A549 (cell line): ENCODE measurements at regions not wholly inside any gene's neighbourhood (a gene's known extent, or its start where the extent isn't known, plus 50 kb on each side); places are given as distances from the start of the nearest gene placed in this dataset.

ENCODE experiments used
- ATAC-seq, 2 experiments: fragments of 200-7000 bp in 1 of 2; fragments of >200 bp in 1 of 2; cut with Nextera tagmentation in 1 of 2; cut with Tn5 transposase in 1 of 2; 3 replicates each; pipeline versions ENCODE4 v1.8.0 to v1.9.1; 2018 to 2020; ENCODE audit warnings: mild to moderate bottlenecking in 1 of 2, moderate library complexity in 1 of 2
- CTCF ChIA-PET: fragments of 300-600 bp; sonication (Branson Sonifier 250); formaldehyde crosslinking; extraction: SDS; loops from one replicate; lab custom pipeline; 2021; ENCODE audit warnings: antibody characterized with exemption, inconsistent platforms; lab: Yijun Ruan, JAX
- POLR2A ChIA-PET: fragments of 350-600 bp; formaldehyde crosslinking; extraction: SDS; loops from one replicate; lab custom pipeline; 2021; ENCODE audit warnings: antibody characterized with exemption, inconsistent platforms; lab: Yijun Ruan, JAX
- DNase-seq, 2 experiments: peaks; one replicate each; pipeline versions ENCODE4 v3.0.0 to v3.0.0-alpha.2; 2011 to 2016; ENCODE audit warnings: low read depth in 1 of 2, low spot score in 1 of 2
- FAIRE-seq: peaks from 2 replicates; lab custom pipeline; 2011; peaks lifted over from hg19 to GRCh38; lab: Jason Lieb, UNC
- H3K27ac ChIP-seq, 2 experiments: fragments of >200 bp; sonication (Bioruptor Twin); formaldehyde crosslinking; 3 replicates each; pipeline ENCODE4 v1.5.1; 2016 to 2017
- H3K4me1 ChIP-seq: fragments of >200 bp; sonication (Bioruptor Twin); formaldehyde crosslinking; 3 replicates; pipeline ENCODE4 v1.6.1; 2016
- H3K4me2 ChIP-seq: fragments of >200 bp; sonication (Bioruptor Twin); formaldehyde crosslinking; 3 replicates; pipeline ENCODE4 v1.6.1; 2016
- H3K4me3 ChIP-seq: fragments of >200 bp; sonication (Bioruptor Twin); formaldehyde crosslinking; 3 replicates; pipeline ENCODE4 v1.5.1; 2016
- H3K9me3 ChIP-seq: fragments of >200 bp; sonication (Bioruptor Twin); formaldehyde crosslinking; 3 replicates; pipeline ENCODE4 v1.6.1; 2016
- BCL3 ChIP-seq: fragments of >200 bp; sonication (Bioruptor Twin); formaldehyde crosslinking; IDR thresholded peaks from 3 replicates; pipeline ENCODE4 v1.6.1; 2016
- CBX2 ChIP-seq: fragments of 200-600 bp; sonication (generic); IDR thresholded peaks from 2 replicates; pipeline ENCODE4 v1.6.1; 2016; ENCODE audit warnings: low read depth, mild to moderate bottlenecking, borderline replicate concordance
- EHMT2 ChIP-seq: fragments of 200-600 bp; sonication (generic); IDR thresholded peaks from 2 replicates; pipeline ENCODE4 v1.6.1; 2016; ENCODE audit warnings: antibody characterized with exemption, low read depth, mild to moderate bottlenecking, moderate library complexity
- HEYL ChIP-seq: fragments of 250-450 bp; sonication (Bioruptor Pico); IDR thresholded peaks from 2 replicates; pipeline ENCODE4 v1.8.0; 2021; ENCODE audit warnings: mild to moderate bottlenecking, moderate library complexity
- HMGXB4 ChIP-seq: fragments of 250-450 bp; sonication (Bioruptor Pico); IDR thresholded peaks from 2 replicates; pipeline ENCODE4 v1.5.0; 2021; ENCODE audit warnings: mild to moderate bottlenecking, moderate library complexity, borderline replicate concordance
- HOXB5 ChIP-seq: fragments of 250-450 bp; sonication (Bioruptor Pico); IDR thresholded peaks from 2 replicates; pipeline ENCODE4 v1.5.0; 2020; ENCODE audit warnings: mild to moderate bottlenecking, moderate library complexity
- JUN ChIP-seq, 2 experiments: fragments of >200 bp; sonication (Bioruptor Twin); formaldehyde crosslinking; IDR thresholded peaks; 2 replicates in 1 of 2; 3 replicates in 1 of 2; pipeline ENCODE4 v1.6.1; 2016 to 2017
- KDM1A ChIP-seq: fragments of 200-600 bp; sonication (generic); IDR thresholded peaks from 2 replicates; pipeline ENCODE4 v1.6.1; 2016; ENCODE audit warnings: low read depth, mild to moderate bottlenecking
- MAX ChIP-seq: IDR thresholded peaks from 2 replicates; pipeline ENCODE4 v1.6.1; 2012
- MAZ ChIP-seq: fragments of 150-350 bp; IDR thresholded peaks from 2 replicates; pipeline ENCODE4 v1.6.1; 2014; ENCODE audit warnings: antibody characterized with exemption, low read depth, low read length, borderline replicate concordance
- NFE2L2 ChIP-seq: fragments of 150-350 bp; conservative IDR thresholded peaks from 2 replicates; pipeline ENCODE4 v1.6.1; 2014; ENCODE audit warnings: low read length
- NPAS2 ChIP-seq: fragments of 250-450 bp; sonication (Bioruptor Pico); IDR thresholded peaks from 2 replicates; pipeline ENCODE4 v1.8.0; 2022; ENCODE audit warnings: mild to moderate bottlenecking, moderate library complexity, borderline replicate concordance
- NR3C1 ChIP-seq: fragments of >200 bp; sonication (Bioruptor Twin); formaldehyde crosslinking; IDR thresholded peaks from 3 replicates; pipeline ENCODE4 v1.6.1; 2017
- RAD21 ChIP-seq, 2 experiments: fragments of >200 bp in 1 of 2; sonication (Bioruptor Twin) in 1 of 2; formaldehyde crosslinking in 1 of 2; IDR thresholded peaks in 1 of 2; conservative IDR thresholded peaks in 1 of 2; 2 replicates in 1 of 2; 3 replicates in 1 of 2; pipeline ENCODE4 v1.6.1; 2012 to 2018; ENCODE audit warnings: inconsistent platforms in 1 of 2
- RARB ChIP-seq: fragments of 250-450 bp; sonication (Bioruptor Pico); IDR thresholded peaks from 2 replicates; pipeline ENCODE4 v1.8.0; 2021; ENCODE audit warnings: mild to moderate bottlenecking, moderate library complexity
- RCOR1 ChIP-seq: fragments of 150-350 bp; IDR thresholded peaks from 2 replicates; pipeline ENCODE4 v1.6.1; 2014; ENCODE audit warnings: antibody characterized with exemption, low read length, low read depth
- RNF2 ChIP-seq: fragments of 200-600 bp; sonication (generic); IDR thresholded peaks from 2 replicates; pipeline ENCODE4 v1.6.1; 2016; ENCODE audit warnings: low read depth, mild to moderate bottlenecking, antibody characterized with exemption, moderate library complexity, borderline replicate concordance
- SREBF2 ChIP-seq: fragments of 450-650 bp; IDR thresholded peaks from 2 replicates; pipeline ENCODE4 v1.6.1; 2014; ENCODE audit warnings: mild to moderate bottlenecking, moderate library complexity
- TFCP2L1 ChIP-seq: fragments of 250-450 bp; sonication (Bioruptor Pico); IDR thresholded peaks from 2 replicates; pipeline ENCODE4 v1.5.0; 2021; ENCODE audit warnings: mild to moderate bottlenecking
- TP53 ChIP-seq: fragments of 250-450 bp; sonication (Bioruptor Pico); IDR thresholded peaks from 2 replicates; pipeline ENCODE4 v1.5.0; 2021; ENCODE audit warnings: mild to moderate bottlenecking, moderate library complexity
- WGBS: methylation state at CpG from one replicate; pipeline ENCODE4 v1.1.6; 2017; ENCODE audit errors: missing lambda C conversion rate; 5-methylcytosine and 5-hydroxymethylcytosine counted together

GRCh38 chr16:13606804-13607203 is 313.1 kb upstream of the ERCC4 start:
- ChIA-PET POLR2A (no interaction called here), CTCF (no interaction called here)
- FAIRE-seq, result no peak
- TF ChIP-seq RARB (CRISPR knock-in tag) (no peak), HOXB5 (CRISPR knock-in tag) (no peak), HEYL (no peak), TFCP2L1 (no peak), BCL3 (no peak), NPAS2 (CRISPR knock-in tag) (no peak), RCOR1 (no peak), HMGXB4 (no peak), RNF2 (no peak)
- H3K4me3 ChIP-seq, result no peak overlapping the region
- no peak overlapping the region for H3K27ac ChIP-seq
- H3K4me1 ChIP-seq, result no peaks in the 10 kb centered on the region
- H3K4me2 ChIP-seq, result no peak overlapping the region
- DNase-seq, result no peak
- no peaks in the 10 kb centered on the region for H3K9me3 ChIP-seq
- WGBS, result 74% methylated on average over 25 of the region's 25 CpGs
- ATAC-seq, result no peak

- H3K4me2 ChIP-seq, result no peak overlapping the region
- no peaks in the 10 kb centered on the region for H3K4me1 ChIP-seq
- ChIA-PET CTCF (no interaction called here), POLR2A (no interaction called here)
- no peak for ATAC-seq
- TF ChIP-seq TP53 (no peak), JUN (IDR thresholded peaks at IDR 0.05) (no peak), RNF2 (no peak)
- no peak for FAIRE-seq
- 66% methylated on average over 17 of the region's 17 CpGs for WGBS
- no peak overlapping the region for H3K27ac ChIP-seq
- H3K4me3 ChIP-seq, result no peak overlapping the region
- no peaks in the 10 kb centered on the region for H3K9me3 ChIP-seq
- no peak for DNase-seq
Measured at GRCh38 chr16:13607289-13607688, 312.7 kb upstream of the ERCC4 start.

- CTCF ChIA-PET, result no interaction called here
- no peak for FAIRE-seq
- H3K4me3 ChIP-seq, result no peak overlapping the region
Measured at GRCh38 chr16:13611596-13611995, 308.4 kb upstream of the ERCC4 start.

More at GRCh38 chr16:13611596-13611995, 308.4 kb upstream of the ERCC4 start:
- H3K27ac ChIP-seq, result no peak overlapping the region
- no peak for ATAC-seq
- no peak for DNase-seq
- H3K4me1 ChIP-seq, result no peaks in the 10 kb centered on the region
- H3K4me2 ChIP-seq, result no peak overlapping the region
- POLR2A ChIA-PET, result no interaction called here
- TF ChIP-seq HOXB5 (CRISPR knock-in tag) (no peak), KDM1A (no peak), RAD21 (conservative IDR thresholded peaks at IDR 0.05 in 1 of 2, IDR thresholded peaks at IDR 0.05 in 1 of 2) (no peak), MAZ (no peak), EHMT2 (no peak), MAX (no peak), NFE2L2 (no peak), BCL3 (no peak), CBX2 (no peak), SREBF2 (no peak), NR3C1 (no peak)
- WGBS, result 10% methylated on average over 7 of the region's 7 CpGs
- H3K9me3 ChIP-seq, result no peaks in the 10 kb centered on the region
